ENCODE measurements at regions not wholly inside any gene's neighbourhood (a gene's known extent, or its start where the extent isn't known, plus 50 kb on each side); places are given as distances from the start of the nearest gene placed in this dataset.

- intact Hi-C loops (cut with DNase I; ENCODE audit: low total_unique reads): no loop called here
- Histone ChIP-seq H3K27ac (no peak overlapping the region), H3K36me3 (no peaks in the 10 kb centered on the region), H3K4me1 (peaks cover 0 to 4% (median 0%) of the 10 kb centered on the region in 4 donors), H3K9me3 (no peaks in the 10 kb centered on the region), H3K4me3 (no peak overlapping the region), H3K27me3 (no peaks in the 10 kb centered on the region)
- no peak for TF ChIP-seq CTCF (IDR thresholded peaks at IDR 0.05)
- DNase-seq: no peak
Measured at GRCh38 chrX:42948723-42949657, 171.0 kb upstream of the PPP1R2C start.

GRCh38 chrX:42951747-42952146 lies 173.8 kb upstream of the PPP1R2C start:
- Histone ChIP-seq H3K27me3 (no peaks in the 10 kb centered on the region), H3K4me1 (peaks cover 0 to 4% (median 0%) of the 10 kb centered on the region in 4 donors), H3K27ac (no peak overlapping the region), H3K9me3 (no peaks in the 10 kb centered on the region), H3K4me3 (no peak overlapping the region), H3K36me3 (no peaks in the 10 kb centered on the region)
- no peak for DNase-seq
- intact Hi-C loops (cut with DNase I; ENCODE audit: low total_unique reads): no loop called here
- TF ChIP-seq CTCF (IDR thresholded peaks at IDR 0.05): no peak

GRCh38 chrX:42952621-42953020 lies 174.7 kb upstream of the PPP1R2C start:
- TF ChIP-seq CTCF (IDR thresholded peaks at IDR 0.05): no peak
- DNase-seq: no peak
- Histone ChIP-seq H3K36me3 (no peaks in the 10 kb centered on the region), H3K4me1 (peaks cover 0 to 4% (median 0%) of the 10 kb centered on the region in 4 donors), H3K27me3 (no peaks in the 10 kb centered on the region), H3K4me3 (no peak overlapping the region), H3K27ac (no peak overlapping the region), H3K9me3 (no peaks in the 10 kb centered on the region)
- intact Hi-C loops (cut with DNase I; ENCODE audit: low total_unique reads): no loop called here

- H3K27me3 ChIP-seq: no peaks in the 10 kb centered on the region
- no peaks in the 10 kb centered on the region for H3K4me1 ChIP-seq
- DNase-seq: no peak
- no peaks in the 10 kb centered on the region for H3K9me3 ChIP-seq
- no peak for TF ChIP-seq CTCF (IDR thresholded peaks at IDR 0.05)
- H3K36me3 ChIP-seq: no peaks in the 10 kb centered on the region
- intact Hi-C loops (cut with DNase I; ENCODE audit: low total_unique reads): no loop called here
- no peak overlapping the region for H3K27ac ChIP-seq
- no peak overlapping the region for H3K4me3 ChIP-seq
Measured at GRCh38 chrX:42954880-42955279, 176.9 kb upstream of the PPP1R2C start.

GRCh38 chrX:42955349-42955748 lies 177.4 kb upstream of the PPP1R2C start:
- Histone ChIP-seq H3K4me1 (no peaks in the 10 kb centered on the region), H3K9me3 (no peaks in the 10 kb centered on the region), H3K36me3 (no peaks in the 10 kb centered on the region), H3K4me3 (no peak overlapping the region), H3K27me3 (no peaks in the 10 kb centered on the region), H3K27ac (no peak overlapping the region)
- no peak for TF ChIP-seq CTCF (IDR thresholded peaks at IDR 0.05)
- no peak for DNase-seq
- intact Hi-C loops (cut with DNase I; ENCODE audit: low total_unique reads): no loop called here
